ENCODE measurements at regions not wholly inside any gene's neighbourhood (a gene's known extent, or its start where the extent isn't known, plus 50 kb on each side); places are given as distances from the start of the nearest gene placed in this dataset.
"Not testable (repeated sequence)": the region's sequence is repeated elsewhere in the genome, so short reads cannot be mapped to it uniquely, and the experiment has no call there.

- no peak for DNase-seq (ENCODE audit: low spot score)
Observed at GRCh38 chr2:120498576-120499394, 152.8 kb downstream of the INHBB start.

DNA sequence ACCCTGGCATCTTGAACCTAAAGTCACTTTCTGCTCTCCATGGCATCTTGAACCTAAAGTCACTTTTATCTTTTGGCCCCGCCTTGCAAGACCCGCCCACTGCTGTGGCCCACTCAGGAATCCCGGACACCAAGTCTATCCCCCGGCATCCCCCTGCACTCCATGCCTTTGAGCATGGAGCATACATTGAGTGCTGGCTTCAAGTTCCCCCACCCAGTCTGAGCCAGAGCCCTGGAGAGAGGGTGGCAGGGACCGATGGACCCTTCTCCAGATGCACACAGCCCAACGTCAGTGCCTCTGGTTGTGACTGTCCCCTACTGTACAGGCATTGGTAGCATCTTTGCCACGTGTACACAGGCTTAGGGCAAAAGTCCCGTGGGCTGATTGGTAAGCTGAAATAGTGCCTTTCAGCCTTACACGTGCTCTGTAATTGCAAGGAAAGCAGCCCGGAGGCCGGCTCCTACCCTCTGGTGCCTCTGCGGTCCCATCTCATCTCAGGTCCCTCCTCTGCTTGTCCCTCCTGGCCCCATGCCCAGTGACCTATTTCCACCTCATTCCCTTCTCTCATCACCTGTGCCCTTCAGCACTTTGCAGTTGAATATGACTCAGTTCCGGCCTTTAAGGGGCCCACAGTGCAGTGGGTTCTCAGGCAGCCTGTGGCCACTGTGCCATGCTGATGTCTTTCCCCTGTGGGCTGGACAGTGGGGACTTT lies 154.0 kb downstream of the INHBB start:
- no peak for DNase-seq (ENCODE audit: low spot score)

DNA sequence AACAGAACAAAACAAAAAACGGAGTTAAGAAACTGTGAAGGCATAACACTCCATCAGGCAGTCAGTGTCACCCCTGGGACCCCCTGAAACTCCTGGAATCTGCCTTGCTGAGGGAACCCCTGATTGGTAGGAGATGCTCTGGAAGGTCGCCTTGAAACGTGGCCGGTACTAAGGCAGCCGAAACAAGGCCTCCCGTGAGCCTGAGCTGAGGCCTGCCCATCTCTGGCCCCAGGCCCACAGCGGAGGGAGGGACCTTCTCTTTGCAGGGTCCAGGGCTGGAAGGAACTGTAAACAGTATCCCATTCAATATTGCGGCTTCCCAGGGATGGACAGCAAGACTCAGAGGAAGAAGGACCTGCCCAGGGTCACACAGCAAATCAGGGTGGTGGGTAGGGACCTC lies 155.7 kb downstream of the INHBB start:
- no peak for DNase-seq (ENCODE audit: low spot score)

DNA sequence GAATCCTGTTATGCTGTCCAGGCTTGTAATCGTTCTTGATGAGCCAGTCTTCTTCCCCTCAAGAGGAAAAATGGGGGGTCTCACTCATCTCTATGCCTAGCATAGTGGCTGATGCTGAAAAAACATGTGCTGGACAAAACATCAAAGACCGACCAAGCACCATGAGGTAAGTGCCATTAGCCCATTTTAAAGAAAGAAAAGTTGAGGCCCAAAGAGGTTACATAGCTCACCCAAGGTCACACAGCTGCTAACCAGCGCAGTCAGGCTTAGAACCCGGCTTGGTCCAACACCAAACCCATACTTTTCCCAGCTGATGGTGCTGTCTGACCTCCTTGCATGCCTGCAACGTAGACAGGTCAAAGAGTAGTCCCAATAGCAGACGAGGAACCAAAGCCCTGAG lies 156.4 kb downstream of the INHBB start:
- DNase-seq (ENCODE audit: low spot score): no peak

DNA sequence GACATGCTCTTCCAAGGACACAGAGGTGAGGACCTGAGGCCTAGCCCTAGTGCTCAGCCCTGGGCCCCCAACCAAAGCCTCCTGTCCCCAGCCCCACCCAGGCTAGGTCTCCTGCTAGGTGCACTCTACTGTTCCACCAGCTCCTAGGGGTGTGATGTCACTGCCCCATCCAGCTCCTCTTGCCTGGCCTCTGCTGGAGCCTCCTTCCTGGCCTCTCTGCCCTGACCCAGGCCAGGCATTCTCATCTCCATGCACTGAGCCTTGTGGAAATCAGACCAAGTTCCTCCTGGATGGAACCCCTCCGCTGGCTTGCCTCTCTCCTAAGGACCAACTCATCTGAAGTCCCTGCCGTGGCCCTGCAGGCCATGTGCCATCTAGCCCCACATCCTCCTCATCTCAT lies 156.8 kb downstream of the INHBB start:
- no peak for DNase-seq (ENCODE audit: low spot score)

DNA sequence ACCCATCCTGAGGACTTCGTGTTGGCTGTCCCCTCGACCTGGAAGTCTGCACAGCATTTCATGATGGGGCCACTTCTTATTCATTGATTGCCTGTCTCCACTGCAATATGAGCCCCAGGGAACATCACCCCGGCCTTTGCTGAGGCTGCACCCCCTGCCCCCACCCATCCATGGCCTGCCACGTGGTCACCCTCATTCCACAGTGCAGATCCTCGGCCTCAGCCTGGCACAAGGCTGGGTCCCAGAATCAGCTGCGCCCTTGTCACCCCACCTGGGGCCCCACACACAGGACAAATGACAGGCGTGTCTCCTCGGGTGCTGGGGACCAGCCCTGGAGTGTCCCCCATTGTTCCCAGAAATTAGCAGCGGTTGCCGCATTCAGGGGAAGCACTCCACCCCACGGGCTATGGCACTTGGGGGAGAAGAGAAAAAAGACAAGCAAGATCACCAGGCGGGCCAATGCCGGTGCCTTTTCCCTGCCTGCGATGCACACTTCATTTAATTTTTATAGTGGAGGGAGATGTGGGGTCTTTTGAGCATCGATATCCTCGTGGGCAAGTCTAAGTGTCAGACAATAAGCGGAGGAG lies 157.4 kb downstream of the INHBB start:
- no peak for DNase-seq (ENCODE audit: low spot score)

- DNase-seq (ENCODE audit: low spot score): no peak
Observed at GRCh38 chr2:120503793-120504571, 158.0 kb downstream of the INHBB start.

GRCh38 chr2:120504936-120505705 lies 159.2 kb downstream of the INHBB start:
- DNase-seq (ENCODE audit: low spot score): no peak

DNA sequence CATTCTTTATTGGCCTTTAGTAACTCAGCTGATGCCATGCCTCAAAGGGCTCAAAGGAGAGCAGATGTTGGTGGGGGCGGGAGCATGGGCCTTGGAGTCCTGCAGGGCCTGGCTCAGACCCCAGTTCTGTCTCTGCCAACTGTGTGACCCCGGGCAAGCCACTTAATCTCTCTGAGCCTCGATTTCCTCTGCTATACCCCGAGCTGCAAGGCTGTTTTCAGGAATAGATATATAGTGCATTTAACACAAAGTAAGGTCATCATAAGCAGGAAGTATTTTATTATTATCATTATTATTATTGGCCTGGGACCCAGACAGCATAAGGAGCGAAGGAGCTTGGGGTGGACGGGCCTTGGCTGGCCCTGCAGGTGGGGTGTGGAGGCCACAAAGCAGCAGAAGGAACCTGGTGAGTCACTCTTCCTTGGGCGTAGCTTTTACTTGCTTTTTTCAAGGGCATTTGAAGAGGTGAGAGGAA lies 162.7 kb downstream of the INHBB start:
- DNase-seq (ENCODE audit: low spot score): no peak

- DNase-seq (ENCODE audit: low spot score): no peak
Observed at GRCh38 chr2:120509213-120509815, 163.4 kb downstream of the INHBB start.

DNA sequence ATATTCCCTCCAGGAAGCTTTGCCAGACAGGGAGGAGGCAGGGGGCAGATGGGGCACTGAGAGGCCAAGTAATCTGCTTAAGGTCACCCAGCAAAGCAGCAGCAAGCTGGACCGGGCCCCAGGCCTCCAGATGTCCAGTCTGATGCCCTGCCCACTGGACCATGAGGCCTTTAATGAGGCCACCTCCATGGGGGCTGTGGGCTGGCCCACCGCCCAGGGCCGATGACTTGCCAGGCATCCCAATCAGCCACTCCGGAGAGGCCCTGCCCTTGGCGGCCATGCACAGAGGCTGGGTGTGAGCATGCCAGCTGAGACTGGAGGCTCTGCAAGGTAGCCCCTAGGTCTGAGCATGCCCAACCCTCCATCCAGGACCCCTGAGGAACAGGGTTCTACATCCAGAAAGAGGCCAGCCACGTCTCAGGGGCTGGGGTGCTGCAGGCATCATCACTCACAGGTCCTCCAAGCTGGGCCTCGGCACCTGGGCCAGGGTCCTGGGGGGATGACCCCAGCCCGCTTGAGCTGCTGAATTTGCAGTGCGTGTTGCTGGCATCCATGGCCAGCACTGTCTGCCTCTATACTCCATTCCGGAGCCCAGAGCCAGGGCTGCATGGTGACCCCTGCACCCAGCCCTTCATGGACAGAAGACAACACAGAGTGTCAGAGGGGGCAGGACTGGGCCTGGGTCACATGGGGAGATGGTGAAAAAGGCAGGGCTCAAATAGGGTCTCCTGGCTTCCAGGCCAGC lies 164.2 kb downstream of the INHBB start:
- peak; percentile 34 for DNase-seq (ENCODE audit: low spot score)

DNA sequence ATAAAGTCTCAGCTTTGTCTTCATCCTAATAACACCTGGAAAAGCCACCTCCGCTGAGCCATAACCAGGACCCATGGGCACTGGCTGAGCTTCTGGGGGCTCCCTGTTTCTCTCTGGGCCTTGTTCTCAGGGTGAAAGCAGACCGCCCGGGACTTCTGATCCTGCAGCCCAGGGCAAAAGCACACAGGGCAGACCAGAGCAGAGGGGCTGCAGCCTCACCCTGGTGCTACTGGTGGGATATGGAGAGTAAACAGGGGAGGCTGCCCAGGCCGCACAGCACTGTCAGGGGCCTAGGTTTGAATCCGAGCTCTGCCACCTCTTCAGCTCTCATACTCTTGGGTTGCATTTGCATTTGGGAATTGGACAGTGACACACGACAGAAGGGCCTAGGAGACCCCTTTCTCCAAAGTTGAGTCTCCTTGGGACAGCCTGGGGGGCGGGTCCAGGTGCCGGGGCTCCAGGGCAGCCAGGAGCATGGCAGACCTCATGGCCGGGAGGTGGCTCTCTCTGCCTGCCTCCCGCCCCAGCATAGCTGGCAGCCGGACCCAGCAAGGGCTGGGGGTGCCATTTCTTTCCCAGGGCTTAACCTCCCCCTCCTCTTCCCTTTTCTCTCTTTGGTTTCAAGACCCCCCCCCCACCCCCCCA lies 164.9 kb downstream of the INHBB start:
- peak; percentile 13 for DNase-seq (ENCODE audit: low spot score)

DNA sequence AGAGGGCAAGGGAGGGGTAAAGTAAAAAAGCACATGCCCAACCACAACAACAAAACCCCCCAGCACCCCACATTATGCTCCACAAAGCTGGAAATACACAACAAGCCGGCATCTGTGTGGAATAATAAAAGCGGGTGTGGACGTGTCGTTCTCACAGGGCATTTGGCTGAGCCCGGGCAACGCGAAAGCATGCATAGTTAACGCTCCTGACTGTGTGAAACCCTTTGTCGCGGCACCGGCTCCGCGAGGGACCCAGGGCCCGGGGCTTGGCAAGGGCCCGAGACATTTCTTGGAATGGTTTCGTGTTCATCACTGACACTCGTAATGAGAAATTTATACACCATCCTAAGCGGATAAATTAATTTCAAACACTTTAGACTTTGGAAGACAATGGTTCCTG lies 165.6 kb downstream of the INHBB start:
- DNase-seq (ENCODE audit: low spot score): peak; percentile 44

GRCh38 chr2:120511947-120512710 lies 166.2 kb downstream of the INHBB start:
- no peak for DNase-seq (ENCODE audit: low spot score)

- DNase-seq (ENCODE audit: low spot score): no peak
Observed at GRCh38 chr2:120513776-120514357, 167.9 kb downstream of the INHBB start.

GRCh38 chr2:120514521-120514920 lies 168.6 kb downstream of the INHBB start:
- DNase-seq (ENCODE audit: low spot score): no peak

- DNase-seq (ENCODE audit: low spot score): not testable (repeated sequence)
Observed at GRCh38 chr2:120515066-120515758, 169.3 kb downstream of the INHBB start.
